ENCODE measurements at regions not wholly inside any gene's neighbourhood (a gene's known extent, or its start where the extent isn't known, plus 50 kb on each side); places are given as distances from the start of the nearest gene placed in this dataset.

GRCh38 chr18:72197591-72197990 lies 346.6 kb downstream of the CBLN2 start:
- in situ Hi-C loops (cut with MboI; ENCODE audit: low sequenced_read_pairs): no loop called here

GRCh38 chr18:72194072-72194471 lies 350.1 kb downstream of the CBLN2 start:
- in situ Hi-C loops (cut with MboI; ENCODE audit: low sequenced_read_pairs): no loop called here

GRCh38 chr18:72187956-72188355 lies 356.2 kb downstream of the CBLN2 start:
- in situ Hi-C loops (cut with MboI; ENCODE audit: low sequenced_read_pairs): no loop called here

GRCh38 chr18:72181241-72181764 lies 362.8 kb downstream of the CBLN2 start:
- in situ Hi-C loops (cut with MboI; ENCODE audit: low sequenced_read_pairs): no loop called here

GRCh38 chr18:72180689-72181088 lies 363.5 kb downstream of the CBLN2 start:
- in situ Hi-C loops (cut with MboI; ENCODE audit: low sequenced_read_pairs): no loop called here

- in situ Hi-C loops (cut with MboI; ENCODE audit: low sequenced_read_pairs): no loop called here
Observed at GRCh38 chr18:72174972-72175649, 369.0 kb downstream of the CBLN2 start.

- in situ Hi-C loops (cut with MboI; ENCODE audit: low sequenced_read_pairs): no loop called here
Observed at GRCh38 chr18:72171596-72171995, 372.5 kb downstream of the CBLN2 start.

- in situ Hi-C loops (cut with MboI; ENCODE audit: low sequenced_read_pairs): no loop called here
Observed at GRCh38 chr18:72161691-72162090, 382.5 kb downstream of the CBLN2 start.

GRCh38 chr18:72160510-72161445 lies 383.4 kb downstream of the CBLN2 start:
- in situ Hi-C loops (cut with MboI; ENCODE audit: low sequenced_read_pairs): no loop called here

GRCh38 chr18:72155327-72155726 lies 388.8 kb downstream of the CBLN2 start:
- in situ Hi-C loops (cut with MboI; ENCODE audit: low sequenced_read_pairs): no loop called here

GRCh38 chr18:72154926-72155325 lies 389.2 kb downstream of the CBLN2 start:
- in situ Hi-C loops (cut with MboI; ENCODE audit: low sequenced_read_pairs): no loop called here

- in situ Hi-C loops (cut with MboI; ENCODE audit: low sequenced_read_pairs): no loop called here
Observed at GRCh38 chr18:72152935-72153334, 391.2 kb downstream of the CBLN2 start.

- in situ Hi-C loops (cut with MboI; ENCODE audit: low sequenced_read_pairs): no loop called here
Observed at GRCh38 chr18:72147830-72148229, 396.3 kb downstream of the CBLN2 start.

- in situ Hi-C loops (cut with MboI; ENCODE audit: low sequenced_read_pairs): no loop called here
Observed at GRCh38 chr18:72140007-72140406, 404.1 kb downstream of the CBLN2 start.

GRCh38 chr18:72128649-72129048 lies 415.5 kb downstream of the CBLN2 start:
- in situ Hi-C loops (cut with MboI; ENCODE audit: low sequenced_read_pairs): no loop called here

- in situ Hi-C loops (cut with MboI; ENCODE audit: low sequenced_read_pairs): no loop called here
Observed at GRCh38 chr18:72122103-72122502, 422.0 kb downstream of the CBLN2 start.

GRCh38 chr18:72119082-72119481 lies 425.1 kb downstream of the CBLN2 start:
- in situ Hi-C loops (cut with MboI; ENCODE audit: low sequenced_read_pairs): no loop called here

GRCh38 chr18:72114801-72115594 lies 429.1 kb downstream of the CBLN2 start:
- in situ Hi-C loops (cut with MboI; ENCODE audit: low sequenced_read_pairs): no loop called here

- in situ Hi-C loops (cut with MboI; ENCODE audit: low sequenced_read_pairs): no loop called here
Observed at GRCh38 chr18:72107647-72108383, 436.3 kb downstream of the CBLN2 start.

- in situ Hi-C loops (cut with MboI; ENCODE audit: low sequenced_read_pairs): no loop called here
Observed at GRCh38 chr18:72104851-72105250, 439.3 kb downstream of the CBLN2 start.
